Right ventricle myocardium inferior (tissue), 1 donor: ENCODE measurements at regions not wholly inside any gene's neighbourhood (a gene's known extent, or its start where the extent isn't known, plus 50 kb on each side); places are given as distances from the start of the nearest gene placed in this dataset.
A peak's percentile ranks its signal among the peaks of the same experiment; 100 is the strongest.

Experiments used
- ATAC-seq: fragments of 200-7000 bp; cut with Tn5 transposase; one replicate; pipeline ENCODE4 v1.9.1; 2020; ENCODE audit warnings: mild to moderate bottlenecking, moderate library complexity
- DNase-seq: peaks from one replicate; pipeline ENCODE4 v3.0.0; 2021; ENCODE audit errors: missing footprints
- intact Hi-C: fragments of 100-400 bp; cut with DNase I; formaldehyde crosslinking; loops from one replicate; pipeline ENCODE4 v1.11.0; 2022
- donor health status: DM: no; HTN: yes; CAD: no; lungs with severe emphysema.

- ATAC-seq (no peak), DNase-seq (no peak)
- intact Hi-C loops: no loop called here
Observed at GRCh38 chr10:47130491-47130890, 169.5 kb upstream of the GDF10 start.

- intact Hi-C loops: no loop called here
- peak; percentile 26 for ATAC-seq
- DNase-seq: no peak
Observed at GRCh38 chr10:47133871-47134570, 166.0 kb upstream of the GDF10 start.

- DNase-seq (no peak), ATAC-seq (no peak)
- intact Hi-C loops: no loop called here
Observed at GRCh38 chr10:47136866-47137265, 163.1 kb upstream of the GDF10 start.

DNA sequence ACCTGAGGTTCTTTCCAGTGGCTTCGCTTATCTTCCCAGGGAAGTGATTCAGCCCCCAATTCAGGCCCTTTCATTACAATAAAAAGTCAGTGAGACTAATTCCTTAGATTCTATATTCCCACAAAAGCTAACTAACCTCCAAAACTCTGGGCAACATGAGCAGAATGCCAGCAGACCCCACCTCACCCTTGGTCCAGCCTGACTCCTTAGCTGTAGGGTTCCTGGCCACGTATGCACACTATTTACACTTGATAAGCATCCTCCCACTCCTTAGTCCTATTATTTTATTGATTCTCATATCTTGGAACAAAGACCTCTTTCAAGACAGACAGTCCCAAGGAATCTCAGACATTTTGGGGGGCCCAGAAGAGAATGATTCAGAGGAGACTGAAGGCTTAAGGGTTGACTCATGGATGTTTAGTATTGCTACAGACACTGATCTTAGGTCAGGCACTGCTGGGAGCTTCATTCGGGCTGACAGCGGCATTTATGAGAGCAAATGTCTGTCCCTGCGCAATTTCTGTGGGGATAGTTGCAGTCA lies 162.6 kb upstream of the GDF10 start:
- intact Hi-C loops: no loop called here
- no peak for DNase-seq
- ATAC-seq: no peak

DNA sequence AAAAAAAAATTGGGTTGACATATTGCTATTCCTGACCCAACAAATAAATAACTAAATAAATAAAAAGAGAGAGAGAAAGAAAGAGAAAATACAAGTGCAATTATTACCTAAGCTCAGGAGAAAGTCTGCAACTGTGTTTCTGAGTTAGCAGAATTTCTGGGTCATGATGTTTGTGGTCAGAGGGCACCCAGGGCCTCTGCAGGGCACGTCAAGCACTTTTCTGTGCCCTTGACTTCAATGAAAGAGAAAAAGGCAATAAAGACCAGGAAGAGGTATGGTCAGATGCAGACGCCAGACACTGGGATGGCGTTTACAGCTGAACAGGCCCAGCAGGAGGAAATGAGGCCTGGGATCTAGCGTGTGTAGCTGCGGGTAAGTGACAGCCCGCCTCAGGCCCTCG lies 160.9 kb upstream of the GDF10 start:
- intact Hi-C loops: no loop called here
- DNase-seq: no peak
- no peak for ATAC-seq

GRCh38 chr10:47140761-47141348 lies 159.1 kb upstream of the GDF10 start:
- DNase-seq: no peak
- no peak for ATAC-seq
- intact Hi-C loops: no loop called here

DNA sequence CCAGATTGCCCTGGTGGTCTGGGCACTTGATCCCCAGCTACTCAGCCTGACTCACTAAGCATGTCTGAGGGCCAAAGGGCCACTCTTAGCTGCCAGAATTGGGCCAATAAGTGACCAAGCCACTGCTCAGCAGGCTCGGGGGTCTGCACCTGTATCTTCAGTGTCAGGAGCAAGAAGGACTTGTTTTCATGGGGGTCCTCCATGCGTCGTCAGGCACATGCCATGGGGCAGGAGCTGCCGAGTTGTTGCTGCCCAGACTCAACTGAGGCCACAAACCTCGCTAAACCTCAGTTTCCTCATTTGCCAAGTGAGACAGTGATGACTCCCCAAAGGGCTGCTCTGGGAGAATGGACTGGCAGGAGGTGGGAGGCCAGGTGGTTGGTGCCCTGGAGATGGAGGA lies 158.6 kb upstream of the GDF10 start:
- DNase-seq: no peak

DNA sequence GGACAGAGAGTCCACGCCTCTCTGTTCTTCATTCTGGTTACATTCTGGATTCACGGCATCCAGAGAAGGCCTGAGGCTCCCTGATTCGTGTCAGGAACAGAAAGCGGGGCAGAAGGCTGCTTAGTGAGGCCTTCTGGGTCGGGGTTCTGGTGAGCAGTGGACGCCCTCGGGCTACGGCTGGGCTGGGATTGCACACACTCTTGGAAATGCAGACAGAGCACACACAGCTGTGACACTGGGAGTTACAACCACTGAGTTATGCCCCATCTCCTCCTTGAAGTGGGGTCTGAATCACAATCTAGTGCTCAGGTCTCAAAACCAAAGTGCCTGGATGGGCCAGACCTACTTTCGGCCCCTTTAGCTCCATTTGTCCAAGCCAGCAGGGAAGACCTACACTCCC lies 156.9 kb upstream of the GDF10 start:
- DNase-seq (no peak), ATAC-seq (no peak)
- intact Hi-C loops: no loop called here

More for the DNA sequence above, 158.6 kb upstream of the GDF10 start:
- no peak for ATAC-seq
- intact Hi-C loops: no loop called here

GRCh38 chr10:47143473-47143872 lies 156.5 kb upstream of the GDF10 start:
- DNase-seq (no peak), ATAC-seq (no peak)
- intact Hi-C loops: no loop called here

DNA sequence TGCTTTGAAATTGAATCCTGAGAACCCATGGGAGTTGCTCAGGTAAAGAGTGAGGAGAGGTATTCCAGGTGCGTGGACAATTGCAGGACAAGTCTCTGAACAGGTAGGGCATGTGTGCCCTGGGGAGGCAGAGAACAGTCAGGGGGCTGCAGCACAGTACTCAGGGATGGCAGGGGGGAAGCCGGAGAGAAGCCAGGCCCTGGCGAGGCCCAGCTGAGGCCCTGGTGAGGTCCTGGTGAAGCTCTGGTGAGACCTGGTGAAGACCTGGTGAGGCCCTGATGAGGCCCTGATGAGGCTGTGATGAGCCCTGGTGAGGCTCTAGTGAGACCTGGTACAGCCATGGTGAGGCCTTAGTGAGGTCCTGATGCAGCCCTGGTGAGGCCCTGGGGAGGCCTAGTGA lies 155.5 kb upstream of the GDF10 start:
- no peak for ATAC-seq
- no peak for DNase-seq
- intact Hi-C loops: no loop called here

DNA sequence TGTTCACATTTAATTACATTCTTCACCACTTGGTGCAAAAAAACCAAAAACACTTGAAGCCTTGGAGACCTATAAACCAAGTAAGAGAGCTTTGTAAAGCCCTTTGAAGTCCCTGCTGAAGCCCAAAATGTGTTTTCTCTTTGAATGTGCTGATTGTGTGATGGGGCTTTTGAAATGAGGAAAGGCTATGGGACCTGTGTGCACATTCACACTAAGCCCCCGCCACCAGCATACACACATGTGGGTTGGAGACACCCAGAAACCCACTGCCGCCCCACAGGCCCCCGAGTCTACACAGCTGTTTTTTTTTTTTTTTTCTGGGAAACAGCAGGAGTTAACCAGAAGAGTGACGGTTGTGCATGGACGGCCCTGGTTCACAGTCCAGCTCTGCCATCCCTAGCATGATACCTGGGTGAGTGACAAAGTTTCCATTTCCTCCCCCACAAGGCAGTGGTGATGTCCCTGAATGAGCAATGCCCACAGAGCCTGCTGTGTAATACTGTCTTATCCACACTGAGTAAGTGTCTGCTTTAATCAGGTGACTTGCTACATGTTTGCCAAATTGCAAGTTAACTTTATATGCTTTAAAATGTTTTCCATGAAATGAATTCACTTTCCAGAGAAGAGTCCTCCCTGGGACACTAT lies 154.6 kb upstream of the GDF10 start:
- intact Hi-C loops: no loop called here
- no peak for ATAC-seq
- no peak for DNase-seq

DNA sequence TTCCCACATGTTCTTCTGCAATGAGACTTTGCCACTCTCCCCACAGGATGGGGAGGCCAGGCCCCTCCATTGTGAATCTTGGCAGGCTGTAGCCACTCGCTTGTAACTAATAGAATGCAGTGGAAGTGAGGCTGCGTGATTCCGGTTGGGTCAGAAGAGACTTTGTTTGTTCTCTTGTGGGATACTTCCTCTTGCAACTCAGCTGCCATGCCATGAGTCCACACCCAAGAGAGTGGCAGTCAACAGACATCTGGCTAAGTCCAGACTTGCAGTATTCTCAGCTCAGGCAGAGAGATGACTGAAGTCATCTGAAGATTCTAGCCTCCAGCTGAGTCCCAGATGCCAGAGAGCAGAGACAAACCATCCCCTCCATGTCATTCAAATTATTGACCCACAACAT lies 153.4 kb upstream of the GDF10 start:
- DNase-seq (no peak), ATAC-seq (peak; percentile 72)
- intact Hi-C loops: no loop called here

GRCh38 chr10:47147186-47147585 lies 152.8 kb upstream of the GDF10 start:
- intact Hi-C loops: no loop called here
- DNase-seq (no peak), ATAC-seq (no peak)

DNA sequence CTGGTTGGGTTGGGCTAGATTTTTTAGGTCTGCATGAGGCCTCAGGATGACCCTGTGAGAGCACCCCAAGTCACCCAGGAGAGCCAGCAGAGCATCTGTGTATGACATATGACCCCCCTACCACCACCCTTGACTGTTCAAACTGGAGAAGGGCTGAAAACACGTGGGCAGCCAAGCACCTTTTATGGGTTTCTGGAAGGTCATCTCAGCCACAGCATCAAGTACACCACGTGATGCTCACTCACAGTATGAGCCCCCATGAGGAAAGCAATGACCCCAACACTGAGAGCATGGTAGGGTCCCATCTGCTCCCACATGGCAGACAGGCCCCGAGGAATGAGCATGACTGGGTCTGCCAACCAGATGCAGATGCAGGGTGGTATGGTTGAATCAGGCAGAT lies 149.4 kb upstream of the GDF10 start:
- DNase-seq (no peak), ATAC-seq (no peak)
- intact Hi-C loops: no loop called here

DNA sequence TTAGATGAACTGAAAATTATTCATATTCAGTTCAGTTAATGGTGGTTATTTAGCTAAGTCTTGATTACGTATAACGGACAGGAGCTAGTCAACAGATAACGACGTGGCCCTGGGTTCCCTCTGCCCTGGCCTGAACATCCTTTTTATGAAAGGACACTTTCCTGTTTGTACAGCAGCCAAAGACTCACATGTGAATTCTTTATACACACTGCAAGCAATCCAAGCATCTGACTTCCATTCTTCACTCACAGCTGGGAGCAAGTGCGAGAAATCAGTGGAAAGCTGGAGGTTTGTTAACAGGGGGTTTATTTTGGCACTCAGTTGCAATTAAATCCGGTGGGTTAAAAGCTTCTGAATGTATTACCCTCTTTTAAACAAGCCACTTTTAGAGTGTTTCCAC lies 148.1 kb upstream of the GDF10 start:
- DNase-seq (no peak), ATAC-seq (no peak)
- intact Hi-C loops: no loop called here

DNA sequence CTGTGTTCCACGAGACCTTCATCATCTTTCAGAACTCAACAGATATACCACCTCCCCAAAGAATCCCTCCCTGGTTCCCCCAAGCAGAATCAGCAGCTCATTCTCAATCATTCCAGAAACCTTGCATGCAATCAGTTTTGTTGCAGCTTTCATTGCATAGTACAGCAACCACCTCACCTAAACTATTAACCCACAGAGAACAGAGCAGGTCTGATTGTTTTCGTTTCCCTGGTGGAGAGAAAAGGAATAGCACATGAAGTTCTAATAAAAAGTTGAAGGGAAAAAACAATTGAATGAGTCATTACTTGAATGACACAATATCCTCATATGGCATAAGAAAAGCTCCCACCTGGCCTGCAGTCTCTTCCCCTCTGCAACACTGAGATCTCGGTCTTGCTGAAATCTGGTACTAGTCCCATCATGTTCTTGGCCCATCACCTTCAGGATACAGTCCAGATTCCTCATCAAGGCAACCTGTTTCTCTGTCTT lies 147.1 kb upstream of the GDF10 start:
- ATAC-seq (no peak), DNase-seq (no peak)
- intact Hi-C loops: no loop called here

DNA sequence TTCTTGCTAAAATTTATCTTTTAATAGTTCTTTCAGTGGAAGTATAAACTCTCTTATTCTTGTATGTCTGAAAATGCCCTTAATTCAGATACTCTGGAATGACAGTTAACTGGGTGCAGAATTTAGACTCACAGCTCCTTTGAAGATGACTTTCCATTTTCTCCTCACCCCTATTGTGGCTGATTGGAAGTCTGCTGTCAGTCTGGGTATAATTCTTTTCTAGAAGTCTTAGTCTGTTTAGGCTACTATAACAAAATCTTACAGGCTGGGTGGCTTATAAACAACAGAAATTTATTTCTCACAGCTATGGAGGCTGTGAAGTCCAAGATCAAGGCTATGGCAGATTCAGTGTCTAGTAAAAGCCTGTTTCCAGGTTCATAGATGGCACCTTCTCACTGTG lies 145.2 kb upstream of the GDF10 start:
- ATAC-seq (no peak), DNase-seq (no peak)
- intact Hi-C loops: no loop called here

- DNase-seq (no peak), ATAC-seq (no peak)
- intact Hi-C loops: no loop called here
Observed at GRCh38 chr10:47156873-47157272, 143.1 kb upstream of the GDF10 start.

DNA sequence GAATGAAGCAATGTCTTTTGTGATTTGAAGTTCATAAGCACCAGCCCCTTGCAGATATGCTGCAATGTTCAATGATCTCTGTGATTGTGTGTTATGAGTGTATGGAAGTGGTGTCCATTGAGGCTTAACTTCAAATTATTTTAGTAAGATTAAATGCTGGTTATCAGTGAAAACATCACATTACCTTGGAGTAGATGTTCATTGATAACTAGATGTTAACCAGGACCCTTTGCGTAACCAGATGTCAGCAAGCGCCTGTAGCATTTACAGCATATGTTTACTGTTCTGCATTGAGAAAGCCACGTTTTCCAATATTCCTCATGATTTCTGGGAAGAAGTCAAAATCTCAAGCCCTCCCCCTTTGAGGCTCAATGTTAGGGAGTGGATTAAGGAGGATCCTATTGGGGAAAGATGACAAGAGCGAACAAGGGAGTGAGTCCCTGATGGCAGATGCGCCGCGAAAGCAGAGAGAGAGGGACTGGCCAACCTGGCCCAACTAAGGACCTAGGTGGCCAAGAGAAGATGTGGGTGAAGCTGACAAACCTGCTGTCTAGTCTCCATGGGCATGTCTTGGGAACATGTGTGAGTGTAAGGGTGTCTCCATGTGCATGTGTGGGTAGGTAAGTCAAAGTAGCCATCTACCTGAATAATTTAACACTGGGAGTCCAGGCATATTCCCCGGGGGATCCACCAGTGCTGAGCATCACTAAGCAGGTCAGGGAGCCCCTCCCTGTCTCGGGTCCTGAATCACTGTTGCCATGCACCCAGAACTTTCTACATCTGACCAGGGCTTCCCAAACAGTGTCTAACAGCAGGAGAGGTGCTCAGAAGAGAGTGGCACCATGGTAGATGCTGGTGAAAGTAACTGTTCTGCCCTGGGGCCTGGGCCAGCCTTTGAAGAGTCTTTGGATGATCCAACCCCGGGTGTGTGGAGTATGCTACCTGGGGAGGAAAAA lies 141.6 kb upstream of the GDF10 start:
- no peak for ATAC-seq
- DNase-seq: no peak
- intact Hi-C loops: no loop called here
